ENCODE measurements at regions not wholly inside any gene's neighbourhood (a gene's known extent, or its start where the extent isn't known, plus 50 kb on each side); places are given as distances from the start of the nearest gene placed in this dataset.

GRCh38 chr2:16077601-16078000, 137.3 kb downstream of the MYCN start:
- H3K9me3 ChIP-seq (ENCODE audit: control insufficient read depth, low read depth, low read length), result no peaks in the 10 kb centered on the region
- H2BK12ac ChIP-seq (ENCODE audit: insufficient read length, low read depth, low read length), result no peak overlapping the region
- H3K56ac ChIP-seq (ENCODE audit: insufficient read length, low read depth, low read length), result no peak overlapping the region
- no peaks in the 10 kb centered on the region for H3K27me3 ChIP-seq (ENCODE audit: insufficient read depth, low read length)
- Mint-ChIP-seq H3K4me1 (peaks cover 20 to 21% of the 10 kb centered on the region in 2 experiments), H3K27ac (no peak overlapping the region), H3K36me3 (ENCODE audit: insufficient read depth in 1 of 3, low read depth in 3 of 3) (peaks cover 0 to 2% (median 0%) of the 10 kb centered on the region in 3 experiments; a peak in 1 of 7 replicates), H3K9me3 (no peaks in the 10 kb centered on the region; a peak in 1 of 5 replicates), H3K27me3 (ENCODE audit: low read depth) (no peaks in the 10 kb centered on the region; the same call in 1 of the 2 replicates), H3K4me3 (no peak overlapping the region)
- no peak overlapping the region for H3K23ac ChIP-seq (ENCODE audit: insufficient read length, low read depth, low read length)
- WGBS (ENCODE audit: extremely low coverage, insufficient read length, low lambda C conversion rate), result no CpG with 5 or more reads among the region's 3 CpGs
- H2BK20ac ChIP-seq (ENCODE audit: low read depth, low read length, poor library complexity, severe bottlenecking), result no peak overlapping the region
- no peak overlapping the region for H4K5ac ChIP-seq (ENCODE audit: insufficient read length, low read depth, low read length)
- H3K14ac ChIP-seq (ENCODE audit: insufficient read depth, low read length), result no peak overlapping the region
- no peak overlapping the region for H2BK5ac ChIP-seq (ENCODE audit: insufficient read length, low read length)
- H3K27ac ChIP-seq (ENCODE audit: insufficient read length, low read depth, low read length), result no peak overlapping the region
- no peak overlapping the region for H4K8ac ChIP-seq (replicated peaks; ENCODE audit: insufficient read length, low read depth, low read length)
- H3K79me1 ChIP-seq (ENCODE audit: insufficient read depth, low read depth, low read length, poor library complexity, severe bottlenecking), result no peaks in the 10 kb centered on the region
- H3K9ac ChIP-seq (ENCODE audit: extremely low read depth, insufficient read length, low read length), result no peak overlapping the region
- peaks cover 6% of the 10 kb centered on the region; the same call in 1 of the 2 replicates for H3K4me1 ChIP-seq (ENCODE audit: insufficient read depth, low read length)
- DNase-seq, result no peak
- no peak overlapping the region for H3K4ac ChIP-seq (ENCODE audit: low read depth, low read length)
- H2BK15ac ChIP-seq (ENCODE audit: low read depth, low read length), result no peak overlapping the region
- no peak overlapping the region for H2AK5ac ChIP-seq (ENCODE audit: insufficient read length, low read length)
- no peak overlapping the region for H2BK120ac ChIP-seq (ENCODE audit: low read depth, low read length, poor library complexity, severe bottlenecking)
- no peak overlapping the region for H4K91ac ChIP-seq (ENCODE audit: insufficient read length, low read depth, low read length)
- no peaks in the 10 kb centered on the region for H4K20me1 ChIP-seq (ENCODE audit: control insufficient read depth, insufficient read depth, insufficient read length)
- H3K23me2 ChIP-seq (ENCODE audit: insufficient read length, low read depth, low read length, poor library complexity, severe bottlenecking), result peaks cover 2% of the 10 kb centered on the region
- H3K79me2 ChIP-seq (ENCODE audit: insufficient read depth, low read length), result no peaks in the 10 kb centered on the region
- TF ChIP-seq CTCF (conservative IDR thresholded peaks at IDR 0.05), result no peak
- no peak overlapping the region for H3K18ac ChIP-seq (ENCODE audit: insufficient read length, low read depth, low read length)
- H3T11ph ChIP-seq (ENCODE audit: low read length), result no peak overlapping the region
- H3K4me2 ChIP-seq (ENCODE audit: insufficient read depth, insufficient read length, low read length), result no peak overlapping the region
- H2AFZ ChIP-seq (ENCODE audit: low read length), result no peak overlapping the region

Measured in H9 (cell line).